ENCODE measurements at regions not wholly inside any gene's neighbourhood (a gene's known extent, or its start where the extent isn't known, plus 50 kb on each side); places are given as distances from the start of the nearest gene placed in this dataset.

DNA sequence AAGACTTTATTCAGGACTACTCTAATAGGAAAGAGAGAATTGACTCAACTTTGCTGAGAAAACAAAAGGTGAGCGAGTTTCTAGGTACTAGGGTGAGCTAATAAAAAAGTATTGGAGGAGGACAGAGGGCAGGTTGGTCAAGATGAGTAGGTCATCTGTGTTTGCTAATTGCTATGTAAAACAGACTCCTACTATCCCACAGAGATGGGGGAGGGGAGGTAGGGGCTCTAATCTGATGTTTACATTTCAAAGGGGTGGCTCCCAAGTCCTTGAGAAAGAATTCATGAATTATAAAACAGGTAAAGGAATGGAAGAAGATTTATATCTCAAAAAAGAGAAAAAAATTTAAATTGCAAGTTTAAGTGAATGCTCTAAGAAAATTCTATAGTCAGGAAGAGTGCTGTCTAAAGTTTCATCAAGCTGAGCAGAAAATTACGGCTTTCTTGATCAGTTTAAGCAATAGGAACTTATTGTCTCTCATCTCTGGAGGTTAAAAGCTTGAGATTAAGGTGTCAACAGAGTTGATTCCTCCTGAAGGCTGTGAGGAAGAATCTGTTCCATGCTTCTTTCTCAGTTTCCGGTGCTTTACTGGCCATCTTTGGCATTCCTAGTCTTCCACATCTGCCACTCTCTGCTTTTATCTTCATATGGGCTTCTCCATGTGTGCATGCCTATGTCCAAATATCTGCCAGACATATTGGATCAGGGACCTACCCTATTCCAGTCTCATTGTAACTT is 790.3 kb downstream of the SLITRK5 start:
- TF ChIP-seq TSHZ1 (tag by site-specific recombination; IDR thresholded peaks at IDR 0.05; ENCODE audit: borderline replicate concordance): no peak
- TF ChIP-seq KLF1 (tag by site-specific recombination; IDR thresholded peaks at IDR 0.05): no peak
- TF ChIP-seq ZNF449 (tag by site-specific recombination; IDR thresholded peaks at IDR 0.05): no peak
- TF ChIP-seq, protein P1, sequence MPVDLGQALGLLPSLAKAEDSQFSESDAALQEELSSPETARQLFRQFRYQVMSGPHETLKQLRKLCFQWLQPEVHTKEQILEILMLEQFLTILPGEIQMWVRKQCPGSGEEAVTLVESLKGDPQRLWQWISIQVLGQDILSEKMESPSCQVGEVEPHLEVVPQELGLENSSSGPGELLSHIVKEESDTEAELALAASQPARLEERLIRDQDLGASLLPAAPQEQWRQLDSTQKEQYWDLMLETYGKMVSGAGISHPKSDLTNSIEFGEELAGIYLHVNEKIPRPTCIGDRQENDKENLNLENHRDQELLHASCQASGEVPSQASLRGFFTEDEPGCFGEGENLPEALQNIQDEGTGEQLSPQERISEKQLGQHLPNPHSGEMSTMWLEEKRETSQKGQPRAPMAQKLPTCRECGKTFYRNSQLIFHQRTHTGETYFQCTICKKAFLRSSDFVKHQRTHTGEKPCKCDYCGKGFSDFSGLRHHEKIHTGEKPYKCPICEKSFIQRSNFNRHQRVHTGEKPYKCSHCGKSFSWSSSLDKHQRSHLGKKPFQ (tag by site-specific recombination; IDR thresholded peaks at IDR 0.05): no peak
- no peak for TF ChIP-seq RBAK (tag by site-specific recombination; IDR thresholded peaks at IDR 0.05)
- TF ChIP-seq ZNF292 (tag by site-specific recombination; IDR thresholded peaks at IDR 0.05; ENCODE audit: borderline replicate concordance, low read depth): no peak
- no peak for TF ChIP-seq GFI1B (tag by site-specific recombination; IDR thresholded peaks at IDR 0.05)
- no peak for TF ChIP-seq SCRT2 (tag by site-specific recombination; IDR thresholded peaks at IDR 0.05)
- no peak for TF ChIP-seq ZBTB7A (tag by site-specific recombination; IDR thresholded peaks at IDR 0.05; ENCODE audit: low read depth)
- TF ChIP-seq, protein P2, sequence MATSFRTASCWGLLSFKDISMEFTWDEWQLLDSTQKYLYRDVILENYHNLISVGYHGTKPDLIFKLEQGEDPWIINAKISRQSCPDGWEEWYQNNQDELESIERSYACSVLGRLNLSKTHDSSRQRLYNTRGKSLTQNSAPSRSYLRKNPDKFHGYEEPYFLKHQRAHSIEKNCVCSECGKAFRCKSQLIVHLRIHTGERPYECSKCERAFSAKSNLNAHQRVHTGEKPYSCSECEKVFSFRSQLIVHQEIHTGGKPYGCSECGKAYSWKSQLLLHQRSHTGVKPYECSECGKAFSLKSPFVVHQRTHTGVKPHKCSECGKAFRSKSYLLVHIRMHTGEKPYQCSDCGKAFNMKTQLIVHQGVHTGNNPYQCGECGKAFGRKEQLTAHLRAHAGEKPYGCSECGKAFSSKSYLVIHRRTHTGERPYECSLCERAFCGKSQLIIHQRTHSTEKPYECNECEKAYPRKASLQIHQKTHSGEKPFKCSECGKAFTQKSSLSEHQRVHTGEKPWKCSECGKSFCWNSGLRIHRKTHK (tag by site-specific recombination; IDR thresholded peaks at IDR 0.05): no peak
- no peak for TF ChIP-seq ZNF544 (tag by site-specific recombination; IDR thresholded peaks at IDR 0.05)
- TF ChIP-seq EGR2 (tag by site-specific recombination; IDR thresholded peaks at IDR 0.05; ENCODE audit: low read depth): no peak
- TF ChIP-seq ZNF549 (tag by site-specific recombination; IDR thresholded peaks at IDR 0.05): no peak
- no peak for TF ChIP-seq AEBP2 (tag by site-specific recombination; IDR thresholded peaks at IDR 0.05; ENCODE audit: borderline replicate concordance)
- no peak for TF ChIP-seq ZNF830 (tag by site-specific recombination; IDR thresholded peaks at IDR 0.05; ENCODE audit: low read depth)
- TF ChIP-seq ZNF433 (tag by site-specific recombination; IDR thresholded peaks at IDR 0.05; ENCODE audit: low read depth): no peak
- no peak for TF ChIP-seq ELK4 (IDR thresholded peaks at IDR 0.05; ENCODE audit: borderline replicate concordance, low read depth, low read length)
- no peak for TF ChIP-seq ZNF221 (tag by site-specific recombination; IDR thresholded peaks at IDR 0.05; ENCODE audit: borderline replicate concordance)
- TF ChIP-seq ZNF423 (tag by site-specific recombination; IDR thresholded peaks at IDR 0.05): no peak
- no peak for TF ChIP-seq BCL11B (tag by site-specific recombination; IDR thresholded peaks at IDR 0.05; ENCODE audit: low read depth)
- POLR2A ChIA-PET: no interaction called here
- CTCF ChIA-PET: interaction anchor here (0.6 kb wide), 1 partner anchor 15 kb away, joined by 3 read pairs; no protein-coding TSS in a partner anchor

More for the DNA sequence above, 790.3 kb downstream of the SLITRK5 start:
- H3K9me3 ChIP-seq (ENCODE audit: control insufficient read depth, insufficient read depth, low read depth, low read length): no peaks in the 10 kb centered on the region
- no peak overlapping the region for H3K4me3 ChIP-seq (ENCODE audit: low read depth, low read length)
- H3K36me3 ChIP-seq (ENCODE audit: control insufficient read depth in 2 of 2, insufficient read depth in 1 of 2, low read length in 2 of 2): no peaks in the 10 kb centered on the region
- H3K27ac ChIP-seq (ENCODE audit: extremely low read depth, low read depth, low read length): no peak overlapping the region
- no peaks in the 10 kb centered on the region for H3K4me1 ChIP-seq (ENCODE audit: control insufficient read depth, insufficient read depth, low read length)

Measured in HEK293 (cell line).